Activated effector memory CD4-positive, alpha-beta T cell treated with Interleukin-2 at 50 U/mL for 16 hours (primary cell): ENCODE measurements at regions not wholly inside any gene's neighbourhood (a gene's known extent, or its start where the extent isn't known, plus 50 kb on each side); places are given as distances from the start of the nearest gene placed in this dataset.

Experiments
- DNase-seq: peaks from one replicate; pipeline ENCODE4 v3.0.0-alpha.2; 2020

DNA sequence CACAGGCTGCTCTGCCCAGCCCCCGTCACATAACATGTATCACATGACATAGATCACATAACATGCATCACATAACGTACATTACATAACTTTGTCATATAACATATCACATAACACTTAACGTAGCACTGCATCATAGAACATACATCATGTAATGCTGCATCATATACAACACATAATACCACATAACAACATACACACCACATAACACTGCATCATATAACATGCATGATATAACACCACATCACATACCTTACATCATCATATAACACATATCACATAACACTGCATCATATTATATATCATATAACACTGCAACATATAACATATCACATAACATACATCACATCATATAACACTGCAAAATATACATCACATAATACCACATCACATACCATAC is 83.8 kb downstream of the AXIN2 start:
- no peak for DNase-seq

DNA sequence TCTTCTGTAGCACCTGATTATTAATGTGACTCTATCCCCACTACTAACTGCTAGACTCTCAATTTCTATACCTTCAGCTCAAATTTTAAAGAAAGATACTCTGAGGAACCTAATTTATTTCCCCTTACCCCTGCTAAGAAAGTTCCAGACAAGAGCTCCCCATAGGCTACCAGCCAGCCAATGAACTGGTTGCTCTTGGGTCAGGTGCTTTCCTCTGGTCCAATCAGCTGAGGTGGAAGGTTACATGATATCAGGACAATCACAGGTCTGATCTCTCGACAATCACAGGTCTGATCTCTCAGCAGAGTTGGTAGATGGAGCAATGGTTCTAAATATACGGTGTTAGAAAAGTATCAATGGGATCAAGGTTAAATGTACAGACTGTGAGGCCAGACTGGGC is 86.8 kb downstream of the AXIN2 start:
- no peak for DNase-seq

DNA sequence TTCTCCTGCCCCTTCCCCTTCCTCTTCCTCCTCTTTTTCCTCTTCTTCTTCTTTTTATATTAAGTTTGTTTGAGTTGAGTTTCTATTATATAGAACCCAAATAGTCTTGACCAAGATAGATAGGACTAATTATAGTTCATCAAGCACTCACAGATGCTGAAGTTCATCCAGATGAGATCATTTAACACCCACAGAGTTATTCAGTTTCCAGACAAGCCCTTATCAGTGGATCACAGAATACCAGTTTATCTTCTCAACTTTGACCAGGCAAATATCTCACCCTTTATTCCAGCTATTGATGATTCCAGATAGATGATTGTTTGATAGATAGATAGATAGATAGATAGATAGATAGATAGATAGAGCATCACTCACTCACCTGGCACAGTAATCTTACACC is 87.5 kb downstream of the AXIN2 start:
- no peak for DNase-seq

DNA sequence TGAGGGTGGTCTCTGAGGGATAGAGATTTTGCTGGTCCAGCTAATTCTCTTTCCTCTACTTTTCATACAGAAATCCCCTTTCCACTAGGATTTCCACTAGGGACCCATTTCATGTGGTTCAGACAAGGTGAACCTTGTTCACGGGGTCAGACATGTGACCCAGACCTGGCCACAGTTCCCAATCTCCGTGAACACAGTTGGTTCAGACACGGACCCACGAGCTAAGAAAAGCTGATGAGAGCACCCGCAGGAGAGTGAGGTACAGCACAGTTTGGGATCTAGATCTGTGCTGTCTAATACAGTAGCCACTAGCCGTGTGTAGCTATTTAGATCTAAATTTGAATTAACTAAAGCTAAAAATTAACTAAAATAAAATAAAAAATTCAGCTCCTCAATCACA is 88.1 kb downstream of the AXIN2 start:
- DNase-seq: no peak

DNA sequence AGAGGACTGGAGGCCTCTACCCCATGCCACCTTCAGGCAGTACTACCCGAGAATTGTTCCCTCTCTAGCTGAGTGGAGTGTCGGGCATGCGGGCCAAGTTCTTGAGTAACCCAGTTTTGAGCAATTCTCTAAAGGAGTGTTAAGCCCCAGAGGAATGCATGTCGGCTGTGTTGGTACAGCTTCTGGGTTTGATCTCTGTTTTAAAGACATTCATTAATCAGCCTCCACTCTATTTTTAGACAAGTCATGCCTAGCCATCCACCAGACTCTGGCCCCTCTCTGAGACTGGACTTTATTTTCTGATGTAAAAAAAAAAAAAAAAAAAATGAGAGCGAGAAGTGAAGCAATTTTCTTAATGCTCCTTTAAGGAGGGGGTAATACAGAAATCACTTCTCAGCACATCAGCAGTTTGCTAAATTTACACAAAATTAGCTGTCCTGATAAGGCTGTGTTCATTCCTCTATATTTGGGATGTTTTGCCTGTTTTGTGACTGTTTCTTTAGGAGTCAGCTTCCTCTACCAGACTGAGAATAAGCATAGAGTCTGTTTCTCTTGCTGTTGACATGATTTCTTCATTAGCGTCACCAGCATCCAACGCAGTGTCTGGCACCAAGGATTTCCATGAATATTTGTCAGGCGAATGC is 88.7 kb downstream of the AXIN2 start:
- no peak for DNase-seq

DNA sequence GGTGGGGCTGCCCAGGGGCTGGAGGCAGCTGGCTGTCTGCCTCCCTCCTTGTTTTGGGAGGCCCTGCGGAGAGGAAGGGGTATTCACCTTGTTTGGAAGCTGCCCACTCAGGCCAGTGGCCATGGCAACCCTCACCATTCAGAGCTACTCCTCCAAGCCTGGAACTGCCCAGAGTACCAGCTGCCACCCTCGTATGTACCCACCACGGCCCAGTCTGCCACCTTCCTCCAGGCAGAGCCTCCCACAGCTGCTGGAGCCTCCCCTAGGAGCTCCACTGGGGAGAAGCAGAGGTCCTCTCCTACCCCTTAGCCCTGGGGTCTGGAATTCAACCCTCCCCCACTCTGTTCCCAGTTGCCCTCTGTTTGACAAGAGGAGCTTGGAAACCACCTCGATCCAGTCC is 90.7 kb downstream of the AXIN2 start:
- no peak for DNase-seq

DNA sequence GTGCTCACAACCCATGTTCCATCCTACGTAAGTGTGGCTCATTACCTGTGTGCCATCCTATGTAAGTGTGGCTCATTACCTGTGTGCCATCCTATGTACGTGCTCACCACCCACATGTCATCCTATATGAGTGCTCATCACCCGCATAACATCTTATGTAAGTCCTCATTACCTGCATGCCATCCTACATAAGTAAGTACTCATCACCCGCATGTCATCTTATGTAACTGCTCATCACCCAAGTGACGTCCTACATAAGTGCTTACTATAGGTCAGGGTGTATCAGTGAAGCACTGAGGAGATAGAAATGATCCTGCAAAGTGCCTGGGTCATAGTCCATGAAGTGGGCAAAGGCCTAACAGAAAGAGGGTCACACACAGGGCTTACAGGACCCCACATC is 93.1 kb downstream of the AXIN2 start:
- no peak for DNase-seq

DNA sequence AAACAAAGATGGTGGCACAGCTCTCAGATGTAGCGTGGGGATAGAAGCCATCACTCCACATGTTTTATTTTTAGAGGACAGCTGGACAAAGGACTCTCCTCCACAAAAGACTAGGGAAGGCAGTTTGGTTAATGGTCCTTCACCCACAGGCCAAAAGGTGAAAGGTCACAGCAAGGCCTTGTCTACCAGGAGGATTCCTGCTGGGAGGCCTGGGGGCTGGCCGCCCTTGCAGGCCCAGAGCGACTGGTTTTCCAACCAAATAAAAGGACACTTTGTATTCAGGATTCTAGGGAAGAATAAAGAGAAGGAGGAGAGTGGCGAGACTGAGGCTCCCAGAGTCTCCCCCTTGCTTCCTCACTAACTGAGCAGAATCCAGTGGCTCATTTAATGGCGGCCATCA is 94.3 kb downstream of the AXIN2 start:
- DNase-seq: no peak

DNA sequence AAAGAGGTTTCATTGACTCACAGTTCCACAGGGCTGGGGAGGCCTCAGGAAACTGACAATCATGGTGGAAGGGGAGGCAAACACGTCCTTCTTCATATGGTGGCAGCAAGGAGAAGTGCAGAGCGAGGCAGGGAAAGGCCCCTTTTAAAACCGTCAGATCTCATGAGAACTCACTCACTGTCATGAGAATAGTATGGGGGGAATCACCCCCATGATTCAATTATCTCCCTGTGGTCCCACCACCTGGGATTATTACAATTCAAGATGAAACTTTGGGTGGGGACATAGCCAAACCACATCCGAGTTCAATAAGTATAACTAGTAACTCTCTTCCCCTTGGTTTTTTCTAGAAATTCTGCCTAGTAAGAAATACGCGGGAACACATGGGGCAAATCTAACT is 94.9 kb downstream of the AXIN2 start:
- no peak for DNase-seq

DNA sequence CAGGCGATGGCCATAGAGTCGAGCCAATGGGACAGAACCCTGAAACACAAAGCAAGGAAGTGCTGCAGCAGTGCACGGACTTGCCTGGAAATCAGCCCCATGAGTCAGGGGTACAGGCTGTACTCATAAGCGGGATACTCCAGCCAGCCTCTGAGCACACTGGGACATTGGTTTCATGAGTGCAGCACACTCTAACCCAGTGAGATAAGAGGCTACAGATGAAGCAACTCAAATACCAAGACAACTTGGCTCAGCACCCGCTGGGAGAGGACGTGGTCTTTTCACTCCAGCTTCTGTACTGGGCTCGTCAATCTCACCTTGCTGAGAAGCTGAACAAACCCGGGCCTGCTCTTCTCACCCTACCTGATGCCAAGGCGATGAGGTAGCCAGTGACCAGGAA is 98.2 kb downstream of the AXIN2 start:
- no peak for DNase-seq

DNA sequence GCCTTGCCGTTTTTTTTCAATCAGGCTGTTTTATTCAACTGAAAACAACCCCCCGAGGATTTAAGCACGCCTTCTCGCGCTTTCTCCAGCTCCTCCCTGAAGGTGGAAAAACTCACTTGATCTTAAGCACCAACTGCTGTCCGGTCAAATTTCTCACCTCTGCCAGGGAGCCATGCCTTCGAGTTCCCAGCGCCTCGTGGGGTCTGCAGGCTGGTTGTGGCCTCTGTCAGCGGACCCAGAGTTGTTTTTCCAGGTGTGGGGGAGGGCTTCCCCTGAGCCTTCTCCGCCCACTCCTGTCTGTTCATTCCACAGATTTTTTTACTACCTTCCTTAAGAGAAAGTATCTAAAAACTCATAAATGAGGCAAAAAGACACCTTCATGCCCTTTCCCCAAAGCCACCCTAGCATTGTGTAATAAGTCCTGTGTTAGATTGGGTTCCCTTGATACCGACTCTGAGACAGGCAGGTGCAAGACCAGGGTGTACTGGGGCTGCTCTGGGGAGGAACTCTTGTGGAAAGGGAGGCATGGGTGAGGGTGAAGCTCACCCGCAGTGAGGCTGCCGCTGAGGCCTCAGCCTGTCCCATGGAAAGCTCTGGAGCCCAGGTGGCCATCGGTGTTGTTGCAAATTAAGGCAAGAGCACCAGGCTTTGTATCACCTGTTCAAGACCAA is 101.6 kb downstream of the AXIN2 start:
- no peak for DNase-seq

DNA sequence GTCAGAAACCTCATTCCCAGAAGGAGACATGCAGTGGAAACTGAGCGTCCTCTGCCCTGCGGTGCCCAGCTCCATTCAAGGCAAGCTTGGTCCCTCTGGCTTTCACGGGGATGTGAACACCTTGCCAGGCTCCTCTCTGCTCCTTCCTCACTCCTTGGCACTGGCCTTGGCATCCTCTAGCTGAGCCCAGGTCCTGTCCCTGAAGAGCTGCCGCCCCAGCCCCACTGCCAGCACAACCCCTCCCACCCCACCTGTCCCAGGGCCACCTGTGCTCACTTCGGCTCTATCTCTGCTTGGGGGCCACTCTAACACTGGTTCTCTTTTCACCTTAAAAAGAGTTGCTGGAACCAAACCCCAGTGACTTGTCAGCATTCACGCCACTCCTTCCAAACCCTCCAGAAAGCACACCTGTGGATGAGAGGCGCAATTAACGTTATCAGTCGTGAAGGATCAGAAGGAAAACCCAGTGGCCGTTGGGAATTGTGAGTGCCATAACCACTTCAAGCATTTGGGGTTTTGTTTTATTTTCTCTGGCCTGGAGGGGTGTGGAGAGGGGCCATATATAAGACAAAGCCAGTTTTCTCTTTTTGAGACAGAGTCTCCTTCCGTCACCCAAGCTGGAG is 103.7 kb downstream of the AXIN2 start:
- DNase-seq: no peak

DNA sequence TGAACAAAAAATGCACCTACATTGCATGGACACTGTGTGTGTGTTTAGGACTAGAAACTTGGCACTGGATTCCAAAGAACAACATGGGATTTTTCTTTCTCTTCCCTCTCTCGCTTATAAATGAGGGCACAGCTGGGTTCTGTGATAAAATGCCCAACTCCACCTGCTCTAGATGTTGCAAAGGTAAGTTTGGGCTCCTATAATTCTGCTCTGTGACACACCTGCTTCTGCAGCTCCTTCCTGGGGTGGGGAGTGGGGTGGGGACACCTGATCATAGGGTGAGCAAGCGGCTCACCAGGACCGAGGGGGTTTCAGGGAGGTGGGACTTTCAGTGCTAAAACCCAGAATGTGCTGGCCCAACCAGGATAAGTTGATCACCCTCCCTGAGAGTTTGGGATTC is 104.3 kb downstream of the AXIN2 start:
- no peak for DNase-seq

DNA sequence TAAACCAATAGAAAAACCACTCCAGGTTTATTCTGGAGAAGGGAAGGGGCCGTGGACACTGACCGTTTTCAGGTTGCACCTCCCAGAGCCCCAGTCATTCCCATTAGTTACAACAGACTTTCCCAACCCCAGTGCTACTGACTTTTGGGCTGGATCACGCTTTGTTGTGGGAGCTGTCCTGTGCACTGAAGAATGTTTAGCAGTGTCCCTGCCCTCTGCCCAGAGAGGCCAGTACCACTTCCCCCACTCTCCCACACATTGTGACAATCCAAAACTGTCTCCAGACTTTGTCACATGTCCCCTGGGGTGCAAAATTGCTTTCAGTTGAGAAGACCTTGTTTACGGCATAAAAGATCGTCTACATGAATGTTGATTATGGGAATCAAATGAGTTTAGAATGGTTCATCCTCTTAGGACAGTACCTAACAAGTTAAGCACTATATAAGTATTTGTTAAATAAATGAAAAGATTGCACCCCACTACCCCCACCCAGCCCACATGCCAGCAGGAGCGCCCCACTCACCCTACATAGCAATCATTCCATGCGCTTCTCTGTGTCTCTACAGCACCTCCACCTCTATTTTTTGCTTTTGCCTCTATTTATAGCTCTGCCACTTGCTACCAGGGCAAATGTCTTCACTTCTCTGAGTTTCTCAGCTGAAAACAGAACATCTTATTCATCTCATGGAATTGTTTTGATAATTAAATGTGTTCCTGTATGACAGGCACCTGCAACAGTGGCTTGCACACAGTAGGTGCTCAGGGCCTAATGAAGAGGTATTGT is 104.9 kb downstream of the AXIN2 start:
- no peak for DNase-seq

DNA sequence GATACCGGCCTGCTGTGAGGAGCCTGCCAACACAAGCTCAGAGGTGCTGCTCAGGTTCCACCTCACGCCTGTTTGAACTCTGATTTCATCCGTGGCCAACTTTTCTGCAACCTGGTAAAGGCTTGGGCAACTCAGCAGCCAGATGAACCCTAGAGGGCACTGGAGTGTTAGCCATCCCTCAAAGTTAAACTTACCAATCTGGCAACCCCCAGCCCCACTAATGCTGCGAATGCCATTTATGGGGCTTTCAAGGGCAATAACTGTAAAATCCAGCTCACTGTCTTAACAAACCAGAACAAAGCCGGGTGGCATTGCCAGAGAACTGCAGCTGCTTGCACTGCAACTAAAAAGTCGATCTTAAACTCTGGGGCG is 105.5 kb downstream of the AXIN2 start:
- DNase-seq: peak; percentile 4

DNA sequence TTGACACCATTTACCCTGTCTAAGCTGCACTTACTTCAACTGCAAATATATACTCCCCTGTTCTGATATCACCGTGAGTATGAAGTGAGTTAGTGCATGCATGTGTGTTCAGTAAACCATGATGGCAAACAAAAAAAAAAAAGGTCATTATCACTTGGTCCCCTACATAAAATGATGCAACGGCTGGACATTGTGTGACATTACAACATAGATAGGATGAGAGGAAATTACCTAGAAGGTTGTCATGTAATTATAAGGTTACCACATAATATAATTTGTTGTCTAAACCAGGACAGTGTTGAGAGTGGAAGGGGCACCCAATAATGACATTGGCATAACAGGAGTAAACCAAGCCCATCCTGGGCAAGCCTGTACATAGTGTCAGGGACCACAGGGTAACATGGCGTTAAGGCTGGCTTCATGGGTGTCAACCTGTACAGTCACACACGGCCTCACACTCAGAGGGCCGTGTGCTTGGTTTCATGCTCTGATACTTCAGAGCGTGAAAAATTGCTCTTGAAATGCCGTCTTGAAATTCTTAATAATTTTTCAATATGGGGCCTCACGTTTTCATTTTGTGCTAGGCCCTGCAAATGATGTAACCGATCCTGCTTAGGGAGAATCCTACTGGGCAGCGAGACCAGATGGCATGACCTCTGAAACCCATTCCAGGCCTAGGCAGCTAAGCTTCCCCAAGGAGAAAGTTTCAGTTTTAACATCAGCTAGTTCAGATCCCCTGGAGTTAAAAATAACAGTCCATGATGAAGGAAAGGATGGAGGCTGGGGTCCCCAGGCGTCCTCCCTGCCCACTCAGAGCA is 106.1 kb downstream of the AXIN2 start:
- no peak for DNase-seq

DNA sequence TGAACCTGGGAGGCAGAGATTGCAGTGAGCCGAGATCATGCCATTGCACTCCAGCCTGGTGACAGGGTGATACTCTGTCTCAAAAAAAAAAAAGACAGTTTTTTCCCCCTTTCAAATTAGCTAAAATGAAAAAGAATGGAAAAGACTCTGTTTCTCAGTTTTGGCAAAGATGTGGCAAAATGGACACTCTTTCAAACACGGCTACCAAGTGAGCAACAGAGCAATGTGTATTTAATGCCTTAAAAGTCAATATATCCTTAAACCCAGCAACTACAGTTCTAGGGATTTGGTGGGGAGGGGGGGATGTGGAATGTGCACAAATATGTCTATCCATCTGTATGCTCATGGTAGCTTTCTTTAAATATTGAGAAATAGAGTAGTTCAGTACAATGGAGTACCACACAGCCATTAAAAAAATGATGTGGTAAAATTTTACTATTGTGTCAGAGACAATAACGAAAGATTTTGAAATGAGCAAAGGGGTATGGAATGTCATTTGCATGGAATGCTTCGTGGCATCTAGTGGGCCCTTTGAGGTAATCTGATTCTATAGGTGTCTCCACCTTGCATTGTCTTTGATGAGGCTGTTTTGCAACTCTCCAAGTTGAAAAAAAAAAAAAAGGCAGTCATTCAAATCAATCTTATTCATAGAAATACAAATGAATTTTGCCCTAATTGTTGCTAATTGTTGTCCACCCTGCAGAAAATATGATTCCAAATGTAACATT is 108.1 kb downstream of the AXIN2 start:
- DNase-seq: no peak

DNA sequence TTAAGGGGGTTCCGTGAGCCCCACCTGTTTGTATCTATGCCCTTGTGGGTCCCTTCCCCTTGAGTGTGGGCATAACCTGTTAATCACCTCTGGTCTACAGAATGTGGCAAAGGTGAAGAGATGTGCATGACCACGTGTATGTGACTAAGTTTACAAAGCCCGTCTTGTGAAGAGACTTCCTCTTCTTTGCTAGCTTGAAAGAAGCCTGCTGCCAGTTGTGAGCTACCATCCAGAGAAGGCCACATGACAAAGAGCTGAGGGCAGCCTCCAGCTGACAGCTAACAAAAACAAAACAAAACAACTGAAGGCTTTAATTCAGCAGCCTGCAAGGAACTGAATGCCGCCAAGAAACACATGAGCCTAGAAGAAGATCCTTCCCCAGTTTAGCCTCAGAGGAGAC is 112.0 kb downstream of the AXIN2 start:
- DNase-seq: no peak

DNA sequence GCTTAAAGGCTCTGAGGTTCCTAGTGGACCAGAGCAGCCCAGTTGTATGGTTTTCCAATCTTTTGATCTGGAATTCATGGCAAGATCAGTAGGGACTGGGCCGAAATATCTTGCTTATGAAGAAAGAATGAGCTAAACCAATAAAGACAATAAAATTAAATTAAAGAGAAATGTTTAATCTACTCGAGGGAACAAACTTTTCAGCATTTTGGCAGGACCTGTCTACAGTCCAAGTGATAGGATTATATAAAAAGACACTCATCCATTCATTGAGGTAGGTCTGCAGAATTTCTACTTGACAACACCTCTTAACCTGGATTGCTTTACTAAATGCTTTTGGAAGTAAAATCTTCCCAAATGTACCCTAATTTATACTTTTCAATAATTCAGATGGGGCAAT is 113.6 kb downstream of the AXIN2 start:
- no peak for DNase-seq

DNA sequence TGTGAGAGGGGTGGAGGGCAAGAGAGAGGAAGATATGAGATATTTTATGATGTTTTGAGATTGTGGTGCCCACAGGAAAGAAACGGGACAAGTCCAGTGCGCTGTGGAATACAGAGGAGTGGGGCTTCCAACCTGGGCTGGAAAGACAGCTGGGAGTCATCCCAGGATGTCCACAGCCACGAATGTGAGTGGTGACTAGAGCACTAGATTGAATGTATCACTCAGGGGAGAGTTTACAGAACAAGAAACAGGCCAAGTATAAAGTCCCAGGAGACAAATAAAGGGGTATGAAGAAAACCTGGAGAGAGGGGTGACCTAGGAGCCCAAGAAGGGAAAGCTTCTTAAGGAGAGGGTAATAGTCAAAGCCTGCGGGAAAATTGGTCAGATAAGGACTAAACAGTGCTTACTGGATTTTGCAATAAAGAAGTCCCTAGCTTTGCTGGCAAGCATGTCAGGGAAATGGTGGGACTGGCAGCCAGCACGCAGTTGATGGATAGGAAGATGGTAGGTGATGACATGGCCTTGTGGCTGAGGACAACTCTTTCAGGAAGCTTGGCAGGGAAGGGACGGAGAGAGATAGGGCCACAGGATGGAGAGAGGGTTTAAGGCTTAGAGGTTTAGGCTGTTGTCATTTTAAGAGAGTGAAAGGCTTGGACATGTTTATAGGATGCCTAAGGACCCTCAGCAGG is 114.5 kb downstream of the AXIN2 start:
- no peak for DNase-seq

DNA sequence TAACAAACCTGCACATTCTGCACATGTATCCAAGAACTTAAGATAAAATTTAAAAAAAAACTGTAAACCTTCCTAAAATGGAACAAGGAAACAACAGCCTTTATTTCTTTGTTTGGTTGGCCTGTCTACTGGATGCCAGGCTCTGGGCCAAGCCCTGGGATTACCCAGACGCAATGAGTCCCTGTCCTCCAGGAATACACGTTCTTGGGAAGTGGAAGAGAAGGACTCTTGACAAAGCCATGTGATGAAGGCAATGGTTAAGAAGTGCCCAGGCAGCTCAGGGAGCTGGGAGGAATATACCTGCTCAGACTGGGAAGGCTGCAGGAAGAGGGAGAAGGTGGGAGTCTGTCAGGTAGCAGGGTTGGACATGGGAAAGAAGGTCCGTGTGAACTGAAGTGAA is 115.4 kb downstream of the AXIN2 start:
- DNase-seq: no peak

DNA sequence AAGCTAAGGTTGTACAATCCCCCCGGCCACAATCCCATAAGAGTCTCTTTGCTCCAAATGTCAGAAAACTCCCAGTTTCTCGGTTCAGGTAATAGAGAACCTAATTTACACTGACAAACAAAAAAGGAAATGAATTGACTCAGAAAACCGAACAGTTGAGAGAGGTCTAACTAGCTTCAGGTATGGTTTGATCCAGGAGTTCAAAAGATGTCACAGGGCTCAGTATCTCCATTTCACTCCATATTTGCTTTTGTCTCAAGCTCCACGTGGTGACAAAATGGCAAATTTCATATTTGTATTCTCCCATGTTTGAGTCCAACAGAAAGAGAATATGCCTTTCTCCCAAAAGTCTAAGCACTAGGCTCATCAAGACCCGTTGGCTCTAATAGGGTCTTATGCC is 117.4 kb downstream of the AXIN2 start:
- DNase-seq: no peak
